ENCODE measurements at regions not wholly inside any gene's neighbourhood (a gene's known extent, or its start where the extent isn't known, plus 50 kb on each side); places are given as distances from the start of the nearest gene placed in this dataset.
"Not testable (repeated sequence)": the region's sequence is repeated elsewhere in the genome, so short reads cannot be mapped to it uniquely, and the experiment has no call there.

DNA sequence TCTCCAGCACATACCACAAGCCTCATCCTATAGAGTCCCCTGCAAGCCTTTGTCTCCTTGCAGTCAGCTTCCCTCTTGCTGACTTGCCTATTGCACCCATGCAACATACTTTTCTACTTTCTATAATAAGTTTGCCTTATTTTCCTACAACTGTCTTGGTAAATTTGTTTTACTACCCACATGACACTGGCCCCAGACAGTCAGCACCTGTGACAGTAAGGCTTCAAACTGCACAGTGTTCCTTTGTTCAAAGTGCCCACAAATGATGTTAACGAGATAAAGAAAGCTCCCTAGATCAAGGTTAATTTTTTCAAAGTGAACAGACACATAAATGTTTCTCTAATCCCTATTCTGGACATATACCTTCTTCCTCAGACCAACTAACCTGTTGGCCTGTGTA, 529.1 kb upstream of the PCDH10 start:
- Mint-ChIP-seq H3K9me3 (peaks cover 9% of the 10 kb centered on the region), H3K4me3 (no peak overlapping the region)

DNA sequence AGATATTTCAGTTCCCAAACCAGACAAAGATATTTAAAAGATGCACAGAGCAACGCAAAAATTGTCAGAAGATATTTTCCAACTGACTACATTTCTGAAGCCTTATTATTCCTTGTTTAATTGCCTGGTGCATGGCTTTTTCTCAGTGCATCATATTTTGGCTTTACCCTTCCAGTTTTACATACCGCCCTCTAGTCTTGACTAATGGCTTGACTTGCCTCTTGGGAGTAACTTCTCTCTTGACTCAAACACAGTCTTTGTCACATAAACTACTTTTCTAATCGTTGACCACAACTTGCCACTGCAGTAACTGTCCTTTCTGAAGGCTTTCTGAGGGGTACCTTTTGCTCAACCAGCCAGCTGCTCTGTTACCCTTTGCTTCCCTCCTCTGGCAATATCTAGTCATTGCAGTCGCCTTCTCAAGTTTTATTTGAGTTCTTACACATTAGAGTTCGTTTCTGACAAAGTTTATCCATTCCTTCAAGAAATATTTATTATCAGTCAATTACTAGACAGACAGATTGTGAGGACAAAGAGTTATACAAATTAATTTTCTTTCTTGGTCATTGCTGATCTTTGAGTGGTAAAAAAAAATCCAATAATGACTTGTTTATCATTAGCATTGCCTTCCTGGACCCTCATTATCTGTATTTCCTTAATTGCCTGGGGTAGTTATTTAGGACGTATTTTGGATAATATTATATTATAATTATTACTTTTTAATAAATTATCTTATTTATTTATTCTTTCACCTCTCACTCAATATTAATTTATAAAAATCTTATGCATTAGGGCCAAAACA, 506.9 kb upstream of the PCDH10 start:
- Mint-ChIP-seq H3K9me3 (no peaks in the 10 kb centered on the region), H3K36me3 (ENCODE audit: low read depth) (no peaks in the 10 kb centered on the region), H3K4me3 (no peak overlapping the region), H3K27ac (no peak overlapping the region), H3K27me3 (ENCODE audit: low read depth) (no peaks in the 10 kb centered on the region), H3K4me1 (ENCODE audit: low read depth) (no peaks in the 10 kb centered on the region)

More for the DNA sequence above, 529.1 kb upstream of the PCDH10 start:
- no peaks in the 10 kb centered on the region for H3K4me1 Mint-ChIP-seq (ENCODE audit: low read depth)
- H3K27ac Mint-ChIP-seq: no peak overlapping the region
- no peaks in the 10 kb centered on the region for H3K27me3 Mint-ChIP-seq (ENCODE audit: low read depth)
- H3K36me3 Mint-ChIP-seq (ENCODE audit: low read depth): no peaks in the 10 kb centered on the region

DNA sequence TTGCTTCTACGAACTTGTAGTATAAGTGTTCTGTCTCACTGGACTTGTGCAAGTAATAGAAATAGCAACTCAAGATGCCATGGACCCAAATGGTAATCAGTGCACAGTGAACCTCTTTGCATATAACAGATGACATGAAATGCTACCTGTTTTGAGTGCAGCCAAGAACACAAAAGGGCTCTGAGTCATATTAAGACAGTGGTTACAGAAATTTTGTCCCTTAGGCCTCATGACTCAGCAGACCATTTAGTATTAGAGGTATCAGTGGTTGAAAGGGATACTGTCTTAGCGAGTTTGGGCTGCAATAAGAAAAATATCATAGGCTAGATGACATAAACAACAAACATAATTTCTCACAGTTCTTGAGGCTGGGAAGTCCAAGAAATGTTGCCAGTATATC, 502.9 kb upstream of the PCDH10 start:
- H3K36me3 Mint-ChIP-seq (ENCODE audit: low read depth): no peaks in the 10 kb centered on the region
- H3K4me1 Mint-ChIP-seq (ENCODE audit: low read depth): no peaks in the 10 kb centered on the region
- H3K9me3 Mint-ChIP-seq: peaks cover 4% of the 10 kb centered on the region
- H3K27me3 Mint-ChIP-seq (ENCODE audit: low read depth): no peaks in the 10 kb centered on the region
- H3K27ac Mint-ChIP-seq: no peak overlapping the region
- no peak overlapping the region for H3K4me3 Mint-ChIP-seq

DNA sequence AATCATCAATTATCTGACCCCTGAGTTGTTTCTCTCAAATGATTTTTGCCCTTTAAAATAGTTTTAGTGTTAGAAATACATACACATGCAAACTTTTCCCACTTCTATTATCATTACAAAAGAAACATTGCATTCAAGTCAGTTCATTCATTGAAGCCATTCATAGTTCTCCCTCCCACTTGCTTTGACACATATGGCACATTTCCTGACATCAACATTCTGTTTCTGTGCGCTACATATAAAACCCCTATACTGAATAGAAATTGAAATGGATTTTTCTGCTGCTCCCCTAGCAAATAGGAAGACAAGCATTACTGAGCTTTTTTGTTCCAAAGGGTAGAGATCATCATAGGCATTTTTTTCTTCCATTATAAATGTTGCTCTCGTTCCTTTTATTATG, 497.9 kb upstream of the PCDH10 start:
- H3K4me1 Mint-ChIP-seq (ENCODE audit: low read depth): no peaks in the 10 kb centered on the region
- no peak overlapping the region for H3K4me3 Mint-ChIP-seq
- no peaks in the 10 kb centered on the region for H3K36me3 Mint-ChIP-seq (ENCODE audit: low read depth)
- H3K9me3 Mint-ChIP-seq: peaks cover 4% of the 10 kb centered on the region
- H3K27me3 Mint-ChIP-seq (ENCODE audit: low read depth): no peaks in the 10 kb centered on the region
- H3K27ac Mint-ChIP-seq: no peak overlapping the region

DNA sequence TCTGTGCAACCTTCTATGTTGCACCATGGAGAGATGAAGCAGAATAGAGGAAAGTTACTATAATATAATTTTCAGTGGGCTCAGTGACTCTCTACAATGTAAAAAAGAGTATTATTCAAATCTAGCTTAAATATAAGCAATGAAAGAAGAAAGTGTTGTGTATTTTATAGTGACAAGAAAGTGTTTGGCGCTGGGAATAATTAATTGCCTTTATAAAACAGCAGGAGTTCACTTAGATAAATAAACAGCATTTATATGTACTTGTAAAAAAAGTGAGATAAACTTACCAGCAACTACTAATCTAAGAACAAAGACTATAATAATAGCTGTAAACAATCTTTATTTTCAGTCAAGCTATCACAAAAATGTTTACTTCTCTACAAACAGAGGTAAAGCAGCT, 488.9 kb upstream of the PCDH10 start:
- H3K4me1 Mint-ChIP-seq (ENCODE audit: low read depth): no peaks in the 10 kb centered on the region
- H3K9me3 Mint-ChIP-seq: peaks cover 4% of the 10 kb centered on the region
- H3K27me3 Mint-ChIP-seq (ENCODE audit: low read depth): no peaks in the 10 kb centered on the region
- H3K27ac Mint-ChIP-seq: no peak overlapping the region
- no peak overlapping the region for H3K4me3 Mint-ChIP-seq
- H3K36me3 Mint-ChIP-seq (ENCODE audit: low read depth): no peaks in the 10 kb centered on the region

DNA sequence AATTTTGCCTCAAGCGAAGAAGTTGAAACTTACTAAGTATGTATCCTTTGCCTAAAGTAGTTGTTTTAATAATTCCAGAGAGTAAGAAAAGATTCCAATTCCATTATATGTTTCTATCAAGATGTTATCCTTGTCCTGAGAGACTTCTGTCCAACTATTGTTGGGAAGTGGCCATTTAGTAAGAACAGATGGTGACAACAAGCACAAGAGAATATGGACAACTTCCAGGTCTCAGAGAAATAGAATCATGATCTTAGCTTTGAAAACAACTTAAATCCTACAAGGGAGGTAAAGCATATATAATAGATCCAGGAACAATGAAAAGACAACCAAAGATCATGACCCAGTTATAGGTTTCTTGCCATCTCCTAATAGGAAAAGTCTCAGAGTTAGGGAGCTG, 486.6 kb upstream of the PCDH10 start:
- Mint-ChIP-seq H3K9me3 (no peaks in the 10 kb centered on the region), H3K27me3 (ENCODE audit: low read depth) (no peaks in the 10 kb centered on the region)

DNA sequence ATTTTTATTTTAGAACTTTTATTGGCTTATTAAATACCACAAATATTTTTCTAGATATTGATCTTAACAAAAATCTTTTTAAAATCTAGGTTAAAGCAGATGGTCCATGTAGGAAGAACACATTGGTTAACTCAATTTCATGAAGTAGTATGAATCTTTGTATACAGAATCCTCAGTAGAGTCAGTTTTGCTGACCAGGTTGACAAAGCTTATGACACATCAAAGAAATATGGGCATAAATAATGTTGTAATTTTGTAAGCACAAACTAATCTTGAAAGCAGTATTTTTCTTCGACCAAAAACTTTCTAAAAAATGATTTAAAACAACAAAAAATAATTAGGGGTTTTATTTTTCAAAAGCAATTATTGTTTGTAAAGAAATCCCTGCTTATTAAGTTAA, 479.3 kb upstream of the PCDH10 start:
- no peak overlapping the region for H3K4me3 Mint-ChIP-seq
- H3K4me1 Mint-ChIP-seq (ENCODE audit: low read depth): no peaks in the 10 kb centered on the region
- no peaks in the 10 kb centered on the region for H3K36me3 Mint-ChIP-seq (ENCODE audit: low read depth)
- no peaks in the 10 kb centered on the region for H3K9me3 Mint-ChIP-seq
- no peak overlapping the region for H3K27ac Mint-ChIP-seq
- H3K27me3 Mint-ChIP-seq (ENCODE audit: low read depth): no peaks in the 10 kb centered on the region

More for the DNA sequence above, 486.6 kb upstream of the PCDH10 start:
- no peak overlapping the region for H3K27ac Mint-ChIP-seq
- no peaks in the 10 kb centered on the region for H3K36me3 Mint-ChIP-seq (ENCODE audit: low read depth)
- no peak overlapping the region for H3K4me3 Mint-ChIP-seq
- H3K4me1 Mint-ChIP-seq (ENCODE audit: low read depth): no peaks in the 10 kb centered on the region

DNA sequence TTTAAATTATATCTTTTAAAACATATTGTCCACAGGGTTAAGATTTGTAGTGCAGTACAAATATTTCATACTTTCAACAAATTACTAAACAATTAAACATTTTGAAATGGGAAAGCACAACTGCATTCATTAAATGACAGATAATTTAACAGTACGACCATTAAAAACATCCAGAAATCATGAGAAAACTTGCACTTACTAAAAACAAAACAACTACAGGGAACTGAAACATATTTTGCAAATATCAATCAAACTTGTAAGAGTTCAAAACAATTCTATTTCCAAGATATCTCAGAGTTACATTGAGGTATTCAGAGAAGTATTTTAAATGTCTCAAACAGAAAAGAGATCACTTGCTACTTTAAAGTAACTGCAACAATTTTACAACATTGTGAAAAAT, 478.5 kb upstream of the PCDH10 start:
- H3K36me3 Mint-ChIP-seq (ENCODE audit: low read depth): no peaks in the 10 kb centered on the region
- H3K4me3 Mint-ChIP-seq: no peak overlapping the region
- no peak overlapping the region for H3K27ac Mint-ChIP-seq
- H3K4me1 Mint-ChIP-seq (ENCODE audit: low read depth): no peaks in the 10 kb centered on the region
- no peaks in the 10 kb centered on the region for H3K27me3 Mint-ChIP-seq (ENCODE audit: low read depth)
- no peaks in the 10 kb centered on the region for H3K9me3 Mint-ChIP-seq

DNA sequence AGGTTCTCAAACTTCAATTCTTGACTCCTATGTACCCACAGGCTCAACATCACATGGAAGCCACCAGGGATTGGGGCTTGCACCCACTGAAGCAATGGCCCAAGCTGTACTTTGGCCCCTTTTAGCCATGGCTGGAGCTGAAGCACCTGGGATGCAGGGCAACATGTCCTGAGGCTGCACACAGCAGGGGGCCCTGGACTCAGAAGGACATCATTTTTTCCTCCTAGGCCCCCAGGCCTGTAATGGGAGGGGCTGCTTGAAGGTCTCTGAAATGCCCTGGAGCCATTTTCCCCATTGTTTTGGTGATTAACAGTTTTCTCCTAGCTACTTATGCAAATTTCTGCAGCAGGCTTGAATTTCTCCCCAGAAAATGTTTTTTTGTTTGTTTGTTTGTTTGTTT, 465.1 kb upstream of the PCDH10 start:
- Mint-ChIP-seq H3K36me3 (ENCODE audit: low read depth) (no peaks in the 10 kb centered on the region), H3K4me3 (no peak overlapping the region), H3K27me3 (ENCODE audit: low read depth) (no peaks in the 10 kb centered on the region), H3K9me3 (peaks cover 10% of the 10 kb centered on the region), H3K27ac (no peak overlapping the region), H3K4me1 (ENCODE audit: low read depth) (no peaks in the 10 kb centered on the region)

DNA sequence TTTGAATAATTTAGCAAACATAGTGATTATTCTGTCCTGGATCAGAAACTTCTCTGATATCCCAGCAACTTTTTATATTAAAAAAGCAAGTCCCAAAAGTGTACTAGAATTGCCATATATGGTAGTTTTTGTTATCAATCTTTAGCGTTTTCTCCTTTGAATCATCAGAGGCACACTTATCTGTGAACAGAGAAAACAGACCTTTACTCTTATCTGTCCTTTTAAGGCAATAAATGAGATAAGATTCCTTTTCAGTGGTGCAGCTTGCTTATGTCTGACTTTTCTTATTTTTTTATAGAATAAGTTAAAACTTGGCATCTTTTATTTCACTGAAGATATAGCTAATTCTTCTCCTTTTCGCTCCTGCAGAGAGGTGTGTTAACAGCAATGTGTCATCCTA, 458.1 kb upstream of the PCDH10 start:
- Mint-ChIP-seq H3K4me3 (no peak overlapping the region), H3K27me3 (ENCODE audit: low read depth) (no peaks in the 10 kb centered on the region)

DNA sequence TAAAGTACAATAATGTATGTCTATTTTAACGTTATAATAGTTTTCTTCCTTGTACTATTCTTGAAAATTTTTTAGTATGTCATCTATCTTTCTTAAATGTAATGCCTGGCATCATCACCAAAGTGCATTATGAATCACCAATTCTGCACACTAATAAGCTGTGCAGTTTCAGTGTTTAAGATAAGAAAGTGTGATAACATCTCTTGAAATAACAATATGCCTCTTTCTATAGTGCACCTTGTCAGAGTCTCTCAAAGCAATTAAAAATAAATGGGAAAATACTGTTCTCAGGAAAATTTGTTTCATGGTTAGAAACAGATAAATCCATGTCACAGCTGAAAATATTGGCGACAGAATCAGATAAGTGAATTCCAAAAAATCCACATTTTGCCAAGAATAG, 457.4 kb upstream of the PCDH10 start:
- Mint-ChIP-seq H3K9me3 (peaks cover 7% of the 10 kb centered on the region), H3K4me3 (no peak overlapping the region), H3K36me3 (ENCODE audit: low read depth) (no peaks in the 10 kb centered on the region), H3K27me3 (ENCODE audit: low read depth) (no peaks in the 10 kb centered on the region), H3K27ac (no peak overlapping the region), H3K4me1 (ENCODE audit: low read depth) (no peaks in the 10 kb centered on the region)

More for the DNA sequence above, 458.1 kb upstream of the PCDH10 start:
- no peaks in the 10 kb centered on the region for H3K4me1 Mint-ChIP-seq (ENCODE audit: low read depth)
- H3K9me3 Mint-ChIP-seq: peaks cover 7% of the 10 kb centered on the region
- no peak overlapping the region for H3K27ac Mint-ChIP-seq
- H3K36me3 Mint-ChIP-seq (ENCODE audit: low read depth): no peaks in the 10 kb centered on the region

DNA sequence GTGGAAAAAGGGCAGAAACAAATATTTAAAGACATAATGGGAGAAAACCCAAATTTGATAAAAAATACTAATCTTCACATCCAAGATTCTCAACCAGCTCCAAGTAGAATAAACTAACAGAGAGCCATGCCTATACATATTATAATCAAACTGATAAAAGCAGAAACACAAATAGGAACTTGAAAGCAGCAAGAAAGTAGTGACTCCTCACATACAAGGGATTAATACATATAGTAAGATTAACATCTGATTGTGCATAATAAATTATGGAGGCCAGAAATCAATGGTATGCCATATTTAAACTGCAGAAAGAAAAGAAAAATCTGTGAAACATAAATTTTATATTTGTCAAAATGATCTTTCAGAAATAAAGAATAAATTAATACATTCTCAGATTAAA, 454.3 kb upstream of the PCDH10 start:
- H3K27ac Mint-ChIP-seq: no peak overlapping the region
- H3K4me3 Mint-ChIP-seq: no peak overlapping the region
- H3K4me1 Mint-ChIP-seq (ENCODE audit: low read depth): no peaks in the 10 kb centered on the region
- H3K27me3 Mint-ChIP-seq (ENCODE audit: low read depth): no peaks in the 10 kb centered on the region
- H3K9me3 Mint-ChIP-seq: peaks cover 3% of the 10 kb centered on the region
- no peaks in the 10 kb centered on the region for H3K36me3 Mint-ChIP-seq (ENCODE audit: low read depth)

DNA sequence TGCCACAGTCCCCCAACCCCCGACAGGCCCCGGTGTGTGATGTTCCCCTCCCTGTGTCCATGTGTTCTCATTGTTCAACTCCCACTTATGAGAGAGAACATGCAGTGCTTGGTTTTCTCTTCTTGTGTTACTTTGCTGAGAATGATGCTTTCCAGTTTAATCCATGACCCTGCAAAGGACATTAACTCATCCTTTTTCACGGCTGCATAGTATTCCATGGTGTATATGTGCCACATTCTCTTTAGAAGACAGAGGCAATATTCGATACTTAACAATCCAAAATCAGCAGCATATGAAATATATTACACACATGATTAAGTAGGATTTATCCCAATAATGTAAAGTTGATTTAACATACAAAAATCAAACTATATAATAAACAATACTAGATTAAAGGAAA, 451.6 kb upstream of the PCDH10 start:
- H3K4me1 Mint-ChIP-seq (ENCODE audit: low read depth); H3K27me3 Mint-ChIP-seq (ENCODE audit: low read depth); H3K4me3 Mint-ChIP-seq; H3K9me3 Mint-ChIP-seq; H3K36me3 Mint-ChIP-seq (ENCODE audit: low read depth); H3K27ac Mint-ChIP-seq: not testable (repeated sequence)

DNA sequence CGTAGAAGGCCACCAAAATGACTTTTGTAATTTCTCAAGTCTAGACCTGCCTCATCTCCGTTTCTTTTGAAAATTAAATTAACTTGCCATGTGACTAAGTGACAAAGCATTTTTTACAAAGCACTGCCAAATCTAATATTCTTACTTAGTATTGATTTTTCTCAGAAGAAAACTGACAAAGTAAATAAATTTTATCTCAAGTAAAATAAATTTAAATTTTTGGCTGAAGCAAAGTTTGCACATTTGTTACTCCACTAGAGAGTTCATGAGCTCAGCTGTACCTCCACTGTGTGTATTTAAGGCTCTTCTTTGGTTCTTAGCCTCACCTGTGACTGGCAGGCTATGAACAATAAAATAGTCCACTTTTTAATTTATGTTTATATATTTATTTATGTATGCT, 441.1 kb upstream of the PCDH10 start:
- Mint-ChIP-seq H3K27ac (no peak overlapping the region), H3K27me3 (ENCODE audit: low read depth) (no peaks in the 10 kb centered on the region), H3K9me3 (peaks cover 8% of the 10 kb centered on the region), H3K4me3 (no peak overlapping the region), H3K4me1 (ENCODE audit: low read depth) (no peaks in the 10 kb centered on the region), H3K36me3 (ENCODE audit: low read depth) (no peaks in the 10 kb centered on the region)

DNA sequence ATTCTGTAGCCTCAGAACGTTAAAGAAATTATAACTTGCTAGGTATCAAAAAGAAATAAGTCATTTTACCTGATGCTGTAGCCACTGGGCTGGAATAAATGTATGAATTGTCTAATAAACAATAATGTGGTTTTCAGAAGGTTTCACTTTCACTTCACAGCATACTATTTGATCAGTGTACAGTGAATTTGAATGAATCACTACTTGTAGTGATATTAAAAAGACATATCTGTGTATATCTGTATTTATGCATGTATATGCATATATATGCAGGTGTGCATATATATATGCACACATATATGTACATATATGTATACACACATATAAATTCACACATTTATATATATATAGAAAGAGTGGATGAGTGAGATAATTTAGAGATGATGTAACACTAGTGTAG, 440.0 kb upstream of the PCDH10 start:
- Mint-ChIP-seq H3K27me3 (ENCODE audit: low read depth) (no peaks in the 10 kb centered on the region), H3K9me3 (peaks cover 8% of the 10 kb centered on the region), H3K27ac (no peak overlapping the region), H3K4me3 (no peak overlapping the region), H3K36me3 (ENCODE audit: low read depth) (no peaks in the 10 kb centered on the region), H3K4me1 (ENCODE audit: low read depth) (no peaks in the 10 kb centered on the region)

DNA sequence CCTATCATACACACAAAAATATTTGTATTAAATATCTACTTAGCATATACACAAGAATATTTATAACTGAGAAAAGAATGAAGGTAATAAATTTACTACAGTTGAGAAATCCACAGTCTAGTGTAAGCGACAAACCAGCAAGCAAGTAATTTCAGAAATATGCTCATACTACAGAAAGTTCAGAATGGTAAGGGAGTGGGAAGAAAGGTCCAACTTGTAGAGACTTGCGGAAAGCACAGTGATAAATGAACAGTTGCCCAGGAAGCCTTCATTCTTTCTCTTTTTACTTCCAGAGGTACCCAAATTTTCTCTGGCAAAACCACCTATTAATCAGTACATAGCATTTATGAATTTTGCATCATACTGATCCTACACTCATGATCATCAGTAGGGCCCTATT, 438.1 kb upstream of the PCDH10 start:
- no peak overlapping the region for H3K27ac Mint-ChIP-seq
- H3K27me3 Mint-ChIP-seq (ENCODE audit: low read depth): no peaks in the 10 kb centered on the region
- H3K36me3 Mint-ChIP-seq (ENCODE audit: low read depth): no peaks in the 10 kb centered on the region
- peaks cover 8% of the 10 kb centered on the region for H3K9me3 Mint-ChIP-seq
- H3K4me3 Mint-ChIP-seq: no peak overlapping the region
- H3K4me1 Mint-ChIP-seq (ENCODE audit: low read depth): no peaks in the 10 kb centered on the region
